HG02642 (cell line): ENCODE measurements at regions not wholly inside any gene's neighbourhood (a gene's known extent, or its start where the extent isn't known, plus 50 kb on each side); places are given as distances from the start of the nearest gene placed in this dataset.
"Not testable (repeated sequence)": the region's sequence is repeated elsewhere in the genome, so short reads cannot be mapped to it uniquely, and the experiment has no call there.

ENCODE experiments used
- ATAC-seq: cut with Tn5 transposase; IDR thresholded peaks from one replicate; pipeline ENCODE4 v1.9.1; 2021; ENCODE audit warnings: mild to moderate bottlenecking; ENCODE audit not compliant: unreplicated experiment, poor library complexity

DNA sequence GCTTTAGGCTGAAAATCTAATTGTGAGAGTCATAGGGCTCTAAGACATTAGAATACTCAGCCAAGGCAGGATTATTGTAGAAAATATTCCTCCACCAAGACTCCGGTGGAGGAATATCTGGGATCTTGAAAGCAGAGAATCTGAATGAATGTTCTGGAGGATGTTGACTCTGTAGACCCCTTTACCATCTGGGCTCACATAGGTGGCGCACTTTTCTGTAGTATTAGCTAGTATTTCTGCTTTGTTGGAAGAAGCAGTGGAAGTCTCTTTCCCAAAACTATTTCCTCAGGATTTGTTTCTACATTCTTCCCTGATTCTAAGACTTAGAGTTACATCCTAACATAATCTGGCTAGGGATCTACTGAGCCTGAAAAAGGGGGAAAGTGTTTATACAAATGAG is 752.4 kb upstream of the SEMA6A start:
- ATAC-seq: no peak

DNA sequence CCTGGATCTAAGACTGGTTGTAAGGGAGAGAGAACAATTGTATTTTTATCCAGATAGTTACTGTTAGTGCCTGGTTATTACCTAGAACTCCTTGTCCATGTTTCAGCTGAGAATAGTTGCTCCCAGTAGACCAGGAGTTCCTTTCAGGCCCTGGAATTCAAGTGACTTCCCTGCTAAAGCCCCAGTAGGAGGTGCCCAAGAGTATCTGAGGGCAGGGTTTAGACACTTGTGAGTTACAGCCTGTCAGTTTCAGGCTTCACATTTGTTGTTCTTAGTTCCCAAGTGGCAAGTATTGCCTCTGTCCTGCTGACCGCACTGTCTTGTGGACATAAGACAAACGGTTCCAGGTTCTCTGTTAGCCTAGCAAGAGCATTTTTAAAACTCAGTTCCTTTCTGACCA is 743.9 kb upstream of the SEMA6A start:
- ATAC-seq: no peak

DNA sequence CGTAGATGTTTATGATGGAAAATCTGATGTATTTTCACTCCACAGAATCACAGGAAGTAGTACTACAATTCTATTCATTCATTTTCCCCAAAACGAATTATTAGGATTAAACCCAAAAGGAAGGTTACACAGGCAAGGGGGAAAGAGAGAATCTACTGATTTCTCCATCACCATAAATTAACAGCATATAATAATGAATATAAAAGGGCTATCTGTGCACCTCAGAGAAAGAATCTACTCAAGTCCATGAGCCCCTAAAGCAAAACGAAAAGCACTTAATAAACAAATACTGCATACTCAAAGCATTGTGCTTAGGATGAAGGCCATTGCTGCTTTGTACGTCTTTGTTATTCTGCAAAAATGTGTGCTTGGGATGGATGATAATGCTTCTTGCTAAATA is 740.5 kb upstream of the SEMA6A start:
- ATAC-seq: no peak

DNA sequence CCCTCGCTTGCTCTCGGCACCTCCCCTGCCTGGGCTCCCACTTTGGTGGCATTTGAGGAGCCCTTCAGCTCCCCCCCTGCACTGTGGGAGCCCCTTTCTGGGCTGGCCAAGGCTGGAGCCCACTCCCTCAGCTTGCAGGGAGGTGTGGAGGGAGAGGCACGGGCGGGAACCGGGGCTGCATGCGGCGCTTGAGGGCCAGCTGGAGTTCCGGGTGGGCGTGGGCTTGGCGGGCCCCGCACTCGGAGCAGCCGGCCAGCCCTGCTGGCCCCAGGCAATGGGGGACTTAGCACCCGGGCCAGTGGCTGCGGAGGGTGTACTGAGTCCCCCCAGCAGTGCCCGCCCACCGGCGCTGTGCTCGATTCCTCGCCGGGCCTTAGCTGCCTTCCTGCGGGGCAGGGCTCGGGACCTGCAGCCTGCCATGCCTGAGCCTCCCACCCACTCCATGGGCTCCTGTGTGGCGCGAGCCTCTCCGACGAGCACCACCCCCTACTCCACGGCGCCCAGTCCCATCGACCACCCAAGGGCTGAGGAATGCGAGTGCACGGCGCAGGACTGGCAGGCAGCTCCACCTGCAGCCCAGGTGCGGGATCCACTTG is 730.0 kb upstream of the SEMA6A start:
- ATAC-seq: not testable (repeated sequence)

DNA sequence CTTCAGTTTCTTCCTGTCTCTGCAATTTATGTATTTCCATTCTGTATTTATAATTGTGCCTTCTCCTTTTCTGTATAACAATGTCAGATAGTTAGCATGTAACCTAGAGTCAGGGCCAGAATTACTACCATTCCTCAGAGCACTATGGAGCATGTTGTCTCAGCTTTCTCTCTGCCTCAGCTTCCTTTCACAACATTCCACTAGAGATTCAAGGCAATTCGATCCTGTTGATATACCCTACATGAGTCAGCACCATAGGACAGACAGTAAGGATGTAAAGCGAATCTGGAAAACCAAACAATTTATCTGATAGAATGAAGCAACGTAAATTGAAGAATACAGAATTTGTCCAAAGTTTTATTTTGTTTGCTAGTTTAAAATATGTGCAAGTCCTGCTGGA is 728.3 kb upstream of the SEMA6A start:
- ATAC-seq: no peak

DNA sequence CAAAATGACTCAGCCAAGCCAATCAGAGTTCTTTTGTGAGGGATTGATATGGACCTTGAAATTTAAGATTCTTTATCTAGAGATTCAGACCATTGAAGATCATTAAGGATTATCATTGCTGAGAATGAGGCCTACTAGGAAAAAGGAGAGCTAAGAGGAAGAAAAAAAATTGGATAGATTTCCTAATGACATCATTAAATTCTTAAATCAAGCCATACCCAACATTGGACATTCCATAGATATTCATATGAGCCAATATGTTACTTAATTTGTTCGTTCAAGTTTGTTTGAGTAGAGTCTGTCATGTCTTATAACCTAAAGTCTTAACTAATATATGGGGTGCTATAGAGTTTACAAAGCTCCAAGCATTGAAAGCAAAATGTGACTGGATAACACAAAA is 727.9 kb upstream of the SEMA6A start:
- no peak for ATAC-seq

DNA sequence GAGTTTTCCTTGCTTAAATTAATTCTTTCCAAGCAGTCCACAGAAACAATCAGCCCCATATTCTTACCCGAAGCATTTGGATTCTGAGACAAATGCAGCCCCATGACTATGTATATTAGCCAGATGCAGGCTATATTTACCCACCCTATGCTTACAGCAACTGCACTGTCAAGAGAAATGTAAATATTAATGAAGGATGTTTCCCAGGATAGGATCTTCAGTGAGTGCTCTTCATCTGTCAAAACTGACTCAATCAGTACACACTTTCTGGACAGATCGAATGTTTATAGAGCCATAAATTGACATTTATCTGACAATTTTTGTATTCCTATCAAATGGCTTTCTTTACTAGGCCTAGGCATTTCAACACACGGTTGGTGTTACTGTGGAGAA is 725.3 kb upstream of the SEMA6A start:
- no peak for ATAC-seq

DNA sequence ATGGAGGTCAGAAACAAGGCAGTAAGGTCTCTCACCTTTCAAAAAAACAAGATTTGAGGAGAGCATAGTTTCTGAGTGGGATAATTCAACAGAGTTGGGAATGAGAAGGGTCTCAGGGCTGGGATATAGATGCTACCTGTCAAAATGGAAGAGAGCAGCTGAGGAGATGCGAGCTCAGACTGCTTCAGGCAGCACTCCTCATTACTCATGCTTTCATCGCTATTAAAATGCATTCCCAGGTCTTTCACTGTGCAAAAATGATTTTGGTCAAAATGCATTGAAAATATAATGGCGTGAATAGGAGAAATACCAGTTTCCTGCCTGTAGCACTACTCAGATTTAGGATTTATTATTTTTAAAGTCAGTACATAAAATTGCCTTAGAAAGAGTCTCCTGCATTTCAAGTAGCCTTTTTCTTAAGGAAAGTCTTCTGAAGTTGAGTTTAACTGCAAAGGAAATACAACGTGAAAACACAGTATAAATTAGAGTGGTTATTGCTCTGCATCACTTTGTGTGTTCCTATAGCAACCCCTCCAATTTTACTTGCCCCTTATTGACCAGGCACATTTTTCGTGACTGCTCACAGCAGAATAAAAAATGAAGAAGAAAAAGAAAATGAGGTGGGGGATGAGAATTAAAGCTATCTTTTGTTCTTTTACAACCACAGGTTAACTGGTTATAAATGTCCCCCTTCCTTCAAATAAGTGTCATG is 724.8 kb upstream of the SEMA6A start:
- no peak for ATAC-seq

DNA sequence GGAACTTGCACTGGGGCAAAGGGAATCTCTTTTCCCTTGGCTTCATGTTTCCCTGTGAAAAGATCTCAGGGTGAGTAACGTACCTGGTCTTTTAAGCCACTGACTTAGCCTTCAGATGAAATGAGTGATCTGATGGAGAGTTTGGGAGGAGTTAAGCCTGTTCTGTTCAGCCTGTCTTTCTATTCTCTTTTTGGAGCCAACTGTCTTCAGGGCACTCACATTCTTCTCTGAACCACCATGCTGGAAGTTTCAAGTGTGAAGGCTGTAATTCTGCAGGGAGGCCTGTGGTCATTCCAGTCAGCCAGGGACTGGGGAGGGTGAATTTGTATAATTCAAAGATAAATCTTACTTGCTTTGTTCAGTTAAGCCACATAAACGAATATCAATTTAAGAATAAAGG is 722.2 kb upstream of the SEMA6A start:
- ATAC-seq: no peak

DNA sequence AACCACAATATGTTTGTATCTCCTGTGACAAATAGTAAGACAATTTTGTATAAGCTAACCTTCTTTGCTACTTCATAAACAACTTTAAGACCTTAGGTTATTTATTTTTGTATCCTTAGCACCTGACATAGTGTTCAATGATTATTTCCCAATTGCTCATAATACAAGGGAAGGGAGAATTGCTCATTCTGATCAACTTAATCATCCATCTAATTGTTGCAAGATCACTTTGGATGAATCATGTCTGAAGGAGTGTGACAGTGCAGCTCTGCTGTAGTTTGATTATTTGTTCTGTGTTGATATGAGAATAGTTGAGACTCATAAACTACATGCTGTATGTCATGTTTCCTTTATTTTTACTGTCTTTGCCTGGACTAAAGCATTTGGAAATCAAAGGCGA is 721.3 kb upstream of the SEMA6A start:
- no peak for ATAC-seq

DNA sequence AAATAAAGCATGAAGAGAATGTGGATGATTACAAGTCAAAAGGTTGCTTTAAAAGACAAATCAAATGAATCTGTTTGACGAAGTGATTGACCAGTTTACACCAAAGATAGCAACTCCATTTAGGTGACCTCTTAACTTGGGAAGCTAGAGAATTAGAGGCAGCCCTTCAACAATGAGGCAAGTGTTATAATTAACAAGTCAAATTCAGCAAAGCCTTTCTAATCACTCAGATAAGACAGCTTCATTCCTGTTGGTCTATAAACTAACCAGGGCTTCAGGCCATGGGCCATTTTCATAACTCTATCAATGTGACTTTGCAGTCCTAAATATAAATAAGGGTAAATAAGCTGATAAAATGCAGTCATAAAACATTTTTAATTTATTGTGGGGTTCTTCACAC is 712.2 kb upstream of the SEMA6A start:
- ATAC-seq: no peak

DNA sequence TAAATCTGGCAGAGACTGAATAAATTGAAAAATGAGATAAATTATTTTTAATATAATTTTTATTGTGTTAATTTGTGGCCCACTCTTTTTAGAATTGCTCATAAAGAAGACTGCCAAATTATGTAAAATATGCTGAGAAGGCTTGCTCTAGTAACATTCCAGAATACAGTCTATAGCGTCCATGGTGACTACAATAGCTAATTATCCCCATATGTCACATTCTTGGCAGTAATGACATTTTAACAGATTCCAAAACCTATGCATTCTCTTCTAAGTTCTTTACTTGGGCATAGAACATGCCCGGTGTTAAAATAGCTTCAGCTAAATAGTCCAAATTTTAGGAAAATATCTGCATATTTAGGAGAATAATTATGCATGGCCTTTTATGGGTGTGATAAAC is 697.0 kb upstream of the SEMA6A start:
- ATAC-seq: no peak

DNA sequence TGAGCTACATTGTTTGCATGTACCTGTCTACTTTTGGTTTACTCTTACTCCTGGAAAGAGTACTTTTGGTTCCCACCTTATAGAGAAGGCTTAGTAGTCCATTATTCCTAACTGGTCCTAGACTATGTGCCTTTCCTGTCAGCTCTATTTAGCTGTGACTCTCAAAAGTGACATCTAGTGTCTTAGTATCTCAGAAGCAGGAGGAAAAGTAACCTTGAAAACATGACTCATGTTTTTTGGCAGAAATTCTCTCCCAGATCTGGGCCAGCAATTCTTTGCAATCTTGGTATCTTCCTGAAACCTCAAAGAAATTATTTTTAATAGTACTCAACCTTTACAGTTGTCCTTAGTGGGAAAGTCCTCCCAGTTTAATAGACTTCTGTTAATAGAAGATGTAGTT is 691.7 kb upstream of the SEMA6A start:
- ATAC-seq: no peak

DNA sequence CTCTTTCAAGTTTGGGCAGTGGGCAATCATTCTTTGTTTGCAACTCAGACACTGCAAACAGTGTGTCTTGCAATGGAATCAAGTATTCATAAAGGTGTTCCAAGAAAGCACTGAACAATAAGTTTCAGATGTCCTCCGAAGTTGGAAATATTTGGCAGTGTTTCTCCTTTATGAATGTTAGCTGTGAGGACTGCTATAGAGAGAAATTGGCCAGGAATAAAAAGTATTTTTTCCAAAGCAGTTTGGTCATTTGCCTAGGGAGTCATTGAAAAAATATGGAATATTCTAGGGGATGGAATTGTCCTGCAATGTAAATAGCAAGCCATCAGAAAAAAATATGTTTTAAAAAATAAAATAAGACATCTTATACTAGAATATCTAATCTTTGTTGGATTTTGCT is 688.6 kb upstream of the SEMA6A start:
- no peak for ATAC-seq

DNA sequence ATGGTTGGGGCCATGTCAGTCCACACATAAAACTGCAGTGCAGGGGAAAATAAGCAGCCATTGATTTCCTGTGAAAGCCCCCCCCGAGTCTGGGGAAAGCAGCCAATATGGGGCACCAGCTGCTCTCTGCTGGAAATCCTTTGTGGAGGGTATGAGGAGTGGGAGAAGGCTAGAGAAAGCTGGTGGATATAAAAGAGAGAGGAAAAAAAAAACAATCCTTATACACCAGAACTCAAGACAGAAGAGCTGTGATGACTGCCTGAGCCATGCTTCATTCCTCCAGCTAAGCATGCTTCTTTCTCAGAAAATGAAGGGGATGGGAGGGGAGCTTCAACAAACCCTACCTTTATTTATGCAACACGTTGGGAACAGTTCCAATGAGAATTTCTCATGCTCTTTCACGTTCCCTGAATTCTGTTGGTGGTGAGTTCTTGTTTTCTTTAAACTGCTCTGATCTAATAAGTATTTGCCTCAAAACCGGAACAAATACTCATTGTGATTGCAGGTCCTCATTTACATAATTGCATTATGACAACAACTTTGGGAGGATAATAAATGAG is 688.0 kb upstream of the SEMA6A start:
- no peak for ATAC-seq

DNA sequence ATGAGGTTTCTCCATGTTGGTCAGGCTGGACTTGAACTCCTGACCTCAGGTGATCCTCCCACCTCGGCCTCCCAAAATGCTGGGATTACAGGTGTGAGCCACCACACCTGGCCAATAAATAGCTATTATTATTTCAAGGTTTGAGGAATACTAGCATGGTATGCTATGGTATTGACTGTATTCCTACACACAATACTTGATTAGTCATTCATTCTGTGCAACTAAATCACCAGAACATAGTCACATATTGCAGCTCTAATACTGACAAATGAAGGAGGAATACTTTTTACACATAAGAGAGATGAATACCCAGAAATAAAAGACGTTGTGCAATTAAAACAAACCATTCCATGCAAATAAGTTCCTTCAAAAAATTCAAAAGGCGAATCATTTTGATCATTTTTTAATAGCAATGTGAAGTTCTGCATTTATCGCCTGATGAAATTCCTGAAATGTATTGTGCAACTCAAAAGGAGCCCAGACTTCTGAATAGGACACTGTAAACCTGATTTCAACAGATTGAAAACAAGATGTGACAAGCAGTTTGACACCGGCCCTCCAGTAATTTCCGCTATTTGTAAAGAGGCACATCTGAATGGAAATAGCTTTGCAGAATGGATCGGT is 687.4 kb upstream of the SEMA6A start:
- ATAC-seq: no peak

DNA sequence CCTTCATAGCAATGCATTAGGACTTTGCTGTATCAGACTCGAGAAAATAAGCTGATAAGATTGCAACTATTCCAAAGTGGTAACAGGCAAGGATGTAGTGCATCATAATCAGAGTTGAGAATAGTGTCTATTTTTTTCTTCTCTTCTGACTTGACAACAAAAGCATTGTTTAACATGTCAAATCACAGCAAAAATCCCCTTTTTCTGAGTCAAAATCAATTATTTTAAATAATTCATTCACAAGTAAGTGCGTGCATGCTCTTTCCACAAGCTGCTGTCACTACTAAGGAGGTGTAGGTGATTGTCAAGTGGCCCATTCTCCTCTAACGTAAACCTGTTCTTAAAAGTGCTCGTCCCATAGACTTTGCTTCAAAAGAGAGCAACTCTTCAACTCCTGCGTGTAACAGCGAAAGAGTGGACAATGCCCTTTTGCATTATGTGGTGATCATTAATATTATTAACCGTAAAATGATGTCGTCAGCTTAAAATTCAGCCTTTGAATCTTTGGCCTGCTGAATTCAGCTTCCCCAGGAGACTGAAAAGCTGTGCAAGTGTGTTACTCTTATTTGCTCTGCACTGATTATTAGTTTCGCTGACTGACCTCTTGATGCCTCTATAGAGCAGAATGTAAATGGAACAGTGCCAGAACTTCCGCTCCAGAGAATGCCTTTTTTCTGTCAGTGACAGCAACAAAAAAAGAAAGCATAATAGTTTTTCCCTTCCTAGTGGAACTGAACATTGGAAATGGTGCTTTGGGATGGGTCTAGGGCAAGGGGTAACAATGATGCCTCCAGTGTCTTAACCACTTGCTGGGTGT is 680.8 kb upstream of the SEMA6A start:
- ATAC-seq: no peak

DNA sequence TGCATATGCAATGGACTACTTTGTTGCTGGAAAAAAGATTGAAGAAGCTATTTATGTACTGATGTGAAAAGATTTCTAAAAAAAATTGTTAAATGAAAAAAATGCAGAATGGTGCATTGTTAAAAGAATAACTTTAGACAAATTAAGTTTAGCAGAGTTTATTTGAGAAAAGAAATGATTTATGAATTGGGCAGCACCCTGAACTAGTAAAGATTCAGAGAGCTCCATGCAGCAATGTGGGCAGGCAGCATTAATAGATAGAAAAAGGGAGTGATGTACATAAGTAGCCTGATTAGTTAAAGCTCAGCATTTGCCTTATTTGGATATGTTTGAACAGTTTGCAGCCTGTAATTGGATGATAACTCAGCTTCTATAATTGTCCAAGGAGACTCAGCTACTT is 677.9 kb upstream of the SEMA6A start:
- ATAC-seq: no peak

DNA sequence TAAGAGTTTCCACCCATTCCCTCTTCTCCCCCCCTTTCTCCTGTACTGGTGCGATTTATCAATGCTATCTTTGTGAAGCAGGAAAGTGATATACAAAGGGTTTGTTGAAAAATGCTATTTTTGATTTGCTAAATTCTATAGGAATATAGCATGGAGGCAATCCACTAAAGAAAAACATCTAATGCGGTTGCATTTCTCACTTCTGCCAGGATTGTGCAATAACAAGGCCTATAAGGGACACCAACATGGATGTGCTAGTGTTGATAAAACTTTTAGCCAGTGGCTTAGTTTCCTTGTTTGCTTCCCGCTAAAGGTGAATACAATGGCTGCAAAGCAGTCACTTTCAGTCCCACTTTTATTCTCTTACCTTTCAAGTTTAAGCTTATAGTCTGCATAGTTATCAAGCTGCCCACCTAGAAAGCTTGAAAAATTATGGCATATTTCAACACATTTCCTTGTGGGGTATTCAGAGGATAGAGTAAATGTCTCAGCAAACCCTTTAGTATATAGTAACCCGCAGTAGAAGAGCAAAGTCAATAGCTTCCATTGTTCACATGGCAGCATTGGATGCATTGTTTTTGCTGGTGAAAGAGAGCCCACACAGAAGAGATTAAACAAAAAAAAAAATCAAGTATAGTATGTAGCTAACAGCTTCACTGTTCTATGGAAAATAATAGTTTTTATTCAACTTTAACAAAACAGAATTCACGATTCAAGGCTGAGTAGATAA is 674.6 kb upstream of the SEMA6A start:
- ATAC-seq: no peak

DNA sequence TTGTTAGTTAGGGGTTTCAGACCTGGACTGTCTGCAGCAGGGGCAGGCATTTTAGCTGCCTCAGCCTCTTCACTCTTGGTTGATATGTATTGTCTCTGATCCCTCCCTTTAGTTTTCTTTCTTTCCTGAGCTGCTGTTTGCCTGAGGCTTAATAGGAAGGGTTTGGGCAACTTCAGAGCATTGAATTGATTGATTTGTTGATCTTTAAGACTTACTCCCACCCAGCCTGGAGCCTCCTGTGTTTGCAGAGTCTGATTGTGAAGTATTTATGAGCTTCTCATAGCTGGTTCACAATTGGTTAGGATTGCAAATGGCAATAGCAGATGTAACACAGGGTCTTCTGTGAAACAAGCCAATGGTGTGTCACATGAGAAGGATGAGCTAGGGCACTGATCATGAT is 671.8 kb upstream of the SEMA6A start:
- no peak for ATAC-seq
